Stomach (tissue), 8 donors: ENCODE measurements at regions not wholly inside any gene's neighbourhood (a gene's known extent, or its start where the extent isn't known, plus 50 kb on each side); places are given as distances from the start of the nearest gene placed in this dataset.
A peak's percentile ranks its signal among the peaks of the same experiment; 100 is the strongest.

Source experiments
- DNase-seq, 2 donors: peaks; one replicate each; pipeline versions ENCODE4 v3.0.0 to v3.0.0-alpha.2; 2013 to 2019
- H3K27ac ChIP-seq, 5 donors: fragments of 200-600 bp in 4 of 5; sonication (generic) in 4 of 5; one replicate each; pipeline ENCODE4 v1.5.1; 2013 to 2019; ENCODE audit warnings: mild to moderate bottlenecking in 1 of 5, moderate library complexity in 1 of 5
- H3K27me3 ChIP-seq, 3 donors: fragments of 200-600 bp; sonication (generic); one replicate each; pipeline ENCODE4 v1.5.1; 2017 to 2019; ENCODE audit warnings: mixed run types in 1 of 3
- H3K36me3 ChIP-seq, 4 donors: fragments of 200-600 bp; sonication (generic); 1 replicate in 3 of 4; 2 replicates in 1 of 4; pipeline ENCODE4 v1.5.1; 2016 to 2019
- H3K4me1 ChIP-seq, 4 donors: fragments of 200-600 bp; sonication (generic); one replicate each; pipeline ENCODE4 v1.5.1; 2016 to 2019
- H3K4me3 ChIP-seq, 4 donors: fragments of 200-600 bp; sonication (generic) in 3 of 4; one replicate each; pipeline ENCODE4 v1.5.1; 2016 to 2019; ENCODE audit warnings: mild to moderate bottlenecking in 1 of 4
- H3K9me3 ChIP-seq, 4 donors: fragments of 200-600 bp; sonication (generic); one replicate each; pipeline ENCODE4 v1.5.1; 2016 to 2019
- EP300 ChIP-seq: sonication (generic); formaldehyde crosslinking; IDR thresholded peaks from one replicate; pipeline ENCODE4 v1.6.1; 2017; ENCODE audit warnings: antibody characterized with exemption
- POLR2A ChIP-seq, 4 donors: fragments of 450-650 bp; IDR thresholded peaks; one replicate each; pipeline ENCODE4 v1.6.1; 2016; ENCODE audit warnings: antibody characterized with exemption in 4 of 4, control low read depth in 2 of 4, mild to moderate bottlenecking in 1 of 4, moderate library complexity in 1 of 4
- POLR2AphosphoS5 ChIP-seq, 3 donors: sonication (generic); formaldehyde crosslinking; IDR thresholded peaks; one replicate each; pipeline ENCODE4 v1.6.1; 2016; ENCODE audit warnings: antibody characterized with exemption in 3 of 3
- WGBS, 5 donors: extraction: QIAGEN DNeasy Blood & Tissue Kit in 3 of 5; methylation state at CpG; one replicate each; pipeline versions ENCODE4 v1.1.5 to v1.1.7; 2013 to 2018; 5-methylcytosine and 5-hydroxymethylcytosine counted together
- intact Hi-C: fragments of 100-400 bp; cut with DNase I; formaldehyde crosslinking; loops from one replicate; pipeline ENCODE4 v1.15.1; 2023; ENCODE audit warnings: low total_unique reads
- TF ChIP-seq, protein P1 (sequence below), 7 experiments: fragments of 450-650 bp in 4 of 7; fragments of 200-600 bp in 3 of 7; sonication (generic) in 3 of 7; IDR thresholded peaks; one replicate each; pipeline ENCODE4 v1.5.1; 2016 to 2019; ENCODE audit warnings: antibody characterized with exemption in 7 of 7, control low read depth in 2 of 7, mild to moderate bottlenecking in 1 of 7
- donor health status: healthy with polysubstance abuse.
- donor health status: Bipolar disorder and iron deficiency.
- donor health status: healthy.

GRCh38 chr13:59533561-59534555 lies 629.9 kb downstream of the DIAPH3 start:
- WGBS, 5 donors: 37 to 64% (median 44%) methylated on average over 3 of the region's 3 CpGs
- DNase-seq: peak in 1 of 2 donors; percentile 25
- H3K9me3 ChIP-seq: no peaks in the 10 kb centered on the region
- peaks cover 8 to 33% (median 19%) of the 10 kb centered on the region in 4 donors for H3K4me1 ChIP-seq
- no peak for TF ChIP-seq EP300
- no peak for TF ChIP-seq POLR2AphosphoS5 (IDR thresholded peaks at IDR 0.05)
- TF ChIP-seq, protein P1, sequence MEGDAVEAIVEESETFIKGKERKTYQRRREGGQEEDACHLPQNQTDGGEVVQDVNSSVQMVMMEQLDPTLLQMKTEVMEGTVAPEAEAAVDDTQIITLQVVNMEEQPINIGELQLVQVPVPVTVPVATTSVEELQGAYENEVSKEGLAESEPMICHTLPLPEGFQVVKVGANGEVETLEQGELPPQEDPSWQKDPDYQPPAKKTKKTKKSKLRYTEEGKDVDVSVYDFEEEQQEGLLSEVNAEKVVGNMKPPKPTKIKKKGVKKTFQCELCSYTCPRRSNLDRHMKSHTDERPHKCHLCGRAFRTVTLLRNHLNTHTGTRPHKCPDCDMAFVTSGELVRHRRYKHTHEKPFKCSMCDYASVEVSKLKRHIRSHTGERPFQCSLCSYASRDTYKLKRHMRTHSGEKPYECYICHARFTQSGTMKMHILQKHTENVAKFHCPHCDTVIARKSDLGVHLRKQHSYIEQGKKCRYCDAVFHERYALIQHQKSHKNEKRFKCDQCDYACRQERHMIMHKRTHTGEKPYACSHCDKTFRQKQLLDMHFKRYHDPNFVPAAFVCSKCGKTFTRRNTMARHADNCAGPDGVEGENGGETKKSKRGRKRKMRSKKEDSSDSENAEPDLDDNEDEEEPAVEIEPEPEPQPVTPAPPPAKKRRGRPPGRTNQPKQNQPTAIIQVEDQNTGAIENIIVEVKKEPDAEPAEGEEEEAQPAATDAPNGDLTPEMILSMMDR (IDR thresholded peaks at IDR 0.05): no peak
- no peak for TF ChIP-seq POLR2A (IDR thresholded peaks at IDR 0.05)
- no peaks in the 10 kb centered on the region for H3K36me3 ChIP-seq
- no peak overlapping the region for H3K27ac ChIP-seq
- intact Hi-C loops: no loop called here
- H3K27me3 ChIP-seq: no peaks in the 10 kb centered on the region
- no peak overlapping the region for H3K4me3 ChIP-seq

DNA sequence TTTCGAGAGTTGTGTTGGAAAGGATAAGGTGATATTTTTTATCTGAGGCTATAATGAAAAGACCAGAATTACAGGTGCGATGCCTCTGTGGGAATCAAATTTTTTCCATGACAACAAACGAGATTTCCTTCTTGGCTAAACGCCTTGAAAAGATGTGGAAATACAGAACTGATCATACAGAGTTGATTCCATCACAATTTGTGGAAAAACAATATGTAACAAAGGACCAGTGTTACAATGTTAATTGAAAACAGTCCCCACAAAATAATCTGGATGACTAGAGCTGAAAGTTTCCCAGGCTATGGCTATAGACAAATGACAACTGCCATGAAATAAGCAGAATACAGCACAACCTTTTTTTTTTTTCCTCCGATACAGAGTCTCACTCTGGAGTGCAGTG lies 628.9 kb downstream of the DIAPH3 start:
- Histone ChIP-seq H3K27ac (no peak overlapping the region), H3K4me3 (no peak overlapping the region), H3K36me3 (no peaks in the 10 kb centered on the region), H3K9me3 (no peaks in the 10 kb centered on the region), H3K27me3 (no peaks in the 10 kb centered on the region), H3K4me1 (peaks cover 8 to 33% (median 19%) of the 10 kb centered on the region in 4 donors)
- TF ChIP-seq EP300 (no peak), POLR2AphosphoS5 (IDR thresholded peaks at IDR 0.05) (no peak), POLR2A (IDR thresholded peaks at IDR 0.05) (no peak)
- TF ChIP-seq, protein P1 (IDR thresholded peaks at IDR 0.05): no peak
- intact Hi-C loops: no loop called here
- DNase-seq: no peak
- 69 to 79% (median 77%) methylated on average over 5 of the region's 5 CpGs for whole genome bisulfite sequencing, 5 donors

DNA sequence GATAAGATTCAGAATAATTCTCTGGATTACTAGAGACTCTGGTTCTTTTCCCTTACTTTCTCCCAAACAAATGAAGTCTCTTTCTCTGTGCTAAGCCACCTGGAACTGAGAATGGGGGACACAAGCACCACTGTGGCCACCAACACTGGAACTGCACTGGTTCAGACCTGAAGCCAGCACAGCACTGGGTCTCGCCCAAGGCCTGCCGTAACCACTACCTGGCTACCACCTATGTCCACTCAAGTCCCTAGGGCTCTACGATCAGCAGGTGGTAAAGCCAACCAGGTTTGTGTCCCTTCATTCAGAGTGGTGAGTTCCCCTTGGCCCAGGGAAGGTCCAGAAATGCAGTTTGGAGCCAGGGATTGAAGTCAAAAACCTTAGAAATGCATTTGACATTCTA lies 626.2 kb downstream of the DIAPH3 start:
- Histone ChIP-seq H3K36me3 (no peaks in the 10 kb centered on the region), H3K9me3 (no peaks in the 10 kb centered on the region), H3K27me3 (no peaks in the 10 kb centered on the region), H3K4me3 (no peak overlapping the region), H3K27ac (no peak overlapping the region), H3K4me1 (peaks cover 0 to 13% (median 7%) of the 10 kb centered on the region in 4 donors)
- TF ChIP-seq EP300 (no peak), POLR2A (IDR thresholded peaks at IDR 0.05) (no peak), POLR2AphosphoS5 (IDR thresholded peaks at IDR 0.05) (no peak)
- TF ChIP-seq, protein P1 (IDR thresholded peaks at IDR 0.05): no peak
- WGBS, 5 donors: 94 to 100% (median 97%) methylated on average over 3 of the region's 3 CpGs
- no peak for DNase-seq
- intact Hi-C loops: no loop called here

GRCh38 chr13:59538512-59538911 lies 625.2 kb downstream of the DIAPH3 start:
- TF ChIP-seq, protein P1 (IDR thresholded peaks at IDR 0.05): no peak
- no peak for TF ChIP-seq POLR2AphosphoS5 (IDR thresholded peaks at IDR 0.05)
- no peak for TF ChIP-seq EP300
- no peak for TF ChIP-seq POLR2A (IDR thresholded peaks at IDR 0.05)
- H3K4me1 ChIP-seq: peaks cover 0 to 7% (median 1%) of the 10 kb centered on the region in 4 donors
- H3K4me3 ChIP-seq: no peak overlapping the region
- H3K27ac ChIP-seq: no peak overlapping the region
- no peaks in the 10 kb centered on the region for H3K9me3 ChIP-seq
- no peak for DNase-seq
- no peaks in the 10 kb centered on the region for H3K36me3 ChIP-seq
- intact Hi-C loops: no loop called here
- H3K27me3 ChIP-seq: no peaks in the 10 kb centered on the region
- 43 to 63% (median 52%) methylated on average over 3 of the region's 3 CpGs for WGBS, 5 donors
